Heart left ventricle (tissue), 16 donors: ENCODE measurements at regions not wholly inside any gene's neighbourhood (a gene's known extent, or its start where the extent isn't known, plus 50 kb on each side); places are given as distances from the start of the nearest gene placed in this dataset.

Experiments used
- ATAC-seq, 4 donors: fragments of 200-7000 bp; cut with Tn5 transposase; one replicate each; pipeline ENCODE4 v1.9.1; 2020 to 2022; ENCODE audit warnings: moderate library complexity in 4 of 4, mild to moderate bottlenecking in 3 of 4, moderate number of reproducible peaks in 1 of 4
- DNase-seq, 5 donors: peaks; one replicate each; pipeline ENCODE4 v3.0.0-alpha.2; 2020
- H3K27ac ChIP-seq, 12 donors: fragments of 200-600 bp; sonication (generic) in 4 of 12; one replicate each; pipeline versions ENCODE4 v1.5.0 to v1.8.0; 2016 to 2022; ENCODE audit warnings: mild to moderate bottlenecking in 2 of 12
- H3K27me3 ChIP-seq, 9 donors: fragments of 200-600 bp; sonication (generic) in 2 of 9; one replicate each; pipeline versions ENCODE4 v1.5.1 to v1.8.0; 2016 to 2022; ENCODE audit warnings: mild to moderate bottlenecking in 3 of 9
- H3K36me3 ChIP-seq, 9 donors: fragments of 200-600 bp; sonication (generic) in 2 of 9; one replicate each; pipeline versions ENCODE4 v1.5.0 to v1.8.0; 2018 to 2022; ENCODE audit warnings: mild to moderate bottlenecking in 2 of 9
- H3K4me1 ChIP-seq, 12 donors: fragments of 200-600 bp; sonication (generic) in 4 of 12; one replicate each; pipeline versions ENCODE4 v1.5.0 to v1.8.0; 2016 to 2022; ENCODE audit warnings: mild to moderate bottlenecking in 3 of 12
- H3K4me3 ChIP-seq, 12 donors: fragments of 200-600 bp; sonication (generic) in 4 of 12; one replicate each; pipeline versions ENCODE4 v1.5.0 to v1.8.0; 2017 to 2022; ENCODE audit warnings: mild to moderate bottlenecking in 9 of 12, moderate library complexity in 4 of 12
- H3K9me3 ChIP-seq, 12 donors: fragments of 200-600 bp; sonication (generic) in 4 of 12; one replicate each; pipeline versions ENCODE4 v1.5.0 to v1.8.0; 2016 to 2022; ENCODE audit warnings: mild to moderate bottlenecking in 1 of 12
- CTCF ChIP-seq, 12 donors: fragments of 200-600 bp; sonication (generic) in 4 of 12; IDR thresholded peaks; one replicate each; pipeline versions ENCODE4 v1.5.0 to v1.8.0; 2018 to 2022; ENCODE audit warnings: antibody characterized with exemption in 12 of 12, mild to moderate bottlenecking in 5 of 12
- POLR2A ChIP-seq, 2 donors: fragments of 450-650 bp; IDR thresholded peaks; one replicate each; pipeline ENCODE4 v1.6.1; 2017; ENCODE audit warnings: antibody characterized with exemption in 2 of 2, mild to moderate bottlenecking in 2 of 2, moderate library complexity in 2 of 2
- WGBS, 4 donors: extraction: QIAGEN DNeasy Blood & Tissue Kit in 2 of 4; methylation state at CpG; one replicate each; pipeline versions ENCODE4 v1.1.5 to v1.1.7; 2013 to 2018; 5-methylcytosine and 5-hydroxymethylcytosine counted together
- intact Hi-C, 10 donors: fragments of 100-400 bp; cut with DNase I; formaldehyde crosslinking; loops; one replicate each; pipeline versions ENCODE4 v1.11.1 to v1.14.2; 2022
- donor health status: ischemic (EF 13 %, LVEDD 7.1; RV severe dilation, severe dysfunction).
- donor health status: healthy with polysubstance abuse.
- donor health status: DM: no; HTN: yes; CAD: no.
- donor health status: DM: no; HTN: no; CAD: no.
- donor health status: ischemic (EF 25% LVEDD 6.9; RV normal size, moderate dysfunction).
- donor health status: ischemic (EF 25% LVEDD 5.7; RV mildly dilated, moderate dysfunction).
- donor health status: healthy.
- donor health status: DM: yes; HTN: yes; CAD: no.
- donor health status: ischemic (EF 35%, LVEDD 5.7; RV mildly dilated, moderate dysfunction).
- donor health status: nonischemic (EF 11% LVEDD 7.7; RV severe dilation, severe dysfunction).
- donor health status: DM: yes; HTN: yes; CAD: no.
- donor health status: PGD.
- donor health status: ischemic (EF 29% LVEDD 5.4; RV normal size, mild dysfunction).
- donor health status: nonischemic (EF 23%, LVEDD 6.1; RV moderate dilation, normal function).

- no peak for TF ChIP-seq CTCF (IDR thresholded peaks at IDR 0.05)
- TF ChIP-seq POLR2A (IDR thresholded peaks at IDR 0.05) = no peak
- H3K4me1 ChIP-seq = peaks cover 0 to 9% (median 0%) of the 10 kb centered on the region in 12 donors
- H3K27me3 ChIP-seq = peaks cover 0 to 5% (median 0%) of the 10 kb centered on the region in 9 donors
- ATAC-seq (peak in 1 of 4 donors; percentile 54), DNase-seq (no peak)
- no peaks in the 10 kb centered on the region for H3K9me3 ChIP-seq
- WGBS, 4 donors = 32 to 53% (median 40%) methylated on average over 6 of the region's 6 CpGs
- intact Hi-C loops = no loop called here
- H3K27ac ChIP-seq = no peak overlapping the region
- no peaks in the 10 kb centered on the region for H3K36me3 ChIP-seq
- H3K4me3 ChIP-seq = no peak overlapping the region
These were observed 280.1 kb downstream of the TCF7L2 start for GRCh38 chr10:113230011-113230610.

DNA sequence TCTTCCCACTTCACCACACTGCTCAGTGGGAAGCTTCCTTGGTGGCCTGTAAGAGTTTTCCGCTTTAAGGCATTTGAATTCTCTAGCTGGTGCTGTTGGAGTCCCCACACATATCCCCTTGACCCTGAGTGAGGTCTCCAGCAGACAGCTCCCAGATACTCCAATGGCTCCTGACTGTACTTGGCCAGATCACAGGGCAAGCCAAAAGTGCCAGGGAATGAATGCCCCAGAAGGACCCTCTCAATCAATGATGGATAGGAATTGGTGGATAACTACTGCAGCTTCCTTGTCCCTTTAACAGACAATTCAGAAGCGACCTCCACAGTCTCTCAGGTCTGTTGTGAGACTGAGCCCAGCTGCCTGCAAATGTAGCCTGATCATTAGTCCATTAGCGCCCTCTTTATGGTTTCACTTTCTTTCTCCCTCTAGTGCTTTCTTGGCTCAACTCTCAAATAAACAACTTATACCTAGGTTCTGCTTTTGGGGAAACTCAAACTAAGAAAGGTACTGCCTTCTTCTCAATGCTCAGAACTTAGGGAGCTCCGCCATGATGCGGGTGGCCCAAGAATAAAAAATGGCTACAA is 283.0 kb downstream of the TCF7L2 start:
- Histone ChIP-seq H3K27me3 (peaks cover 0 to 5% (median 0%) of the 10 kb centered on the region in 9 donors), H3K9me3 (no peaks in the 10 kb centered on the region), H3K4me3 (no peak overlapping the region), H3K4me1 (peaks cover 0 to 7% (median 0%) of the 10 kb centered on the region in 12 donors), H3K36me3 (no peaks in the 10 kb centered on the region), H3K27ac (no peak overlapping the region)
- no peak for ATAC-seq
- intact Hi-C loops = no loop called here
- TF ChIP-seq POLR2A (IDR thresholded peaks at IDR 0.05) (no peak), CTCF (IDR thresholded peaks at IDR 0.05) (no peak)
- WGBS, 4 donors = 83 to 92% (median 89%) methylated on average over 5 of the region's 5 CpGs
- no peak for DNase-seq

DNA sequence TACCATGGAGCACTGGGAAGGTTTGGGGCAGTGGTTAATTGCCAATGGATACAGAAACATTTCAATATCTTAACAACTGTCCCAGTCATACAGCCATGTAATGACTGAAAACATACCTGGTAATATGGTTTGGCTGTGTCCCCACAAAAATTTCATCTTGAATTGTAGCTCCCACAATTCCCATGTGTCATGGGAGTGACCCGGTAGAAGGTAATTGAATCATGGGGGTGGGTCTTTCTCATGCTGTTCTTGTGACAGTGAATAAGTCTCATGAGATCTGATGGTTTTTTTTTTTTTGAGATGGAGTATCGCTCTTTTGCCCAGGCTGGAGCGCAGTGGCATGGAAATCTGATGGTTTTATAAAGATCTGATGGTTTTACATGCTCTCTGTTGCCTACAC is 284.4 kb downstream of the TCF7L2 start:
- H3K36me3 ChIP-seq = no peaks in the 10 kb centered on the region
- intact Hi-C loops = no loop called here
- peaks cover 0 to 2% (median 0%) of the 10 kb centered on the region in 9 donors for H3K27me3 ChIP-seq
- DNase-seq (no peak), ATAC-seq (no peak)
- H3K9me3 ChIP-seq = no peaks in the 10 kb centered on the region
- H3K27ac ChIP-seq = no peak overlapping the region
- no peak overlapping the region for H3K4me3 ChIP-seq
- WGBS, 4 donors = 90 to 100% (median 94%) methylated on average over 3 of the region's 3 CpGs
- peaks cover 0 to 7% (median 0%) of the 10 kb centered on the region in 12 donors for H3K4me1 ChIP-seq
- TF ChIP-seq CTCF (IDR thresholded peaks at IDR 0.05) (no peak), POLR2A (IDR thresholded peaks at IDR 0.05) (no peak)

GRCh38 chr10:113235508-113235907 is 285.5 kb downstream of the TCF7L2 start:
- peak in 1 of 4 donors; percentile 70 for ATAC-seq
- DNase-seq = peak in 2 of 5 donors; percentile 15 to 37
- intact Hi-C loops = no loop called here

More at GRCh38 chr10:113235508-113235907, 285.5 kb downstream of the TCF7L2 start:
- Histone ChIP-seq H3K27ac (no peak overlapping the region), H3K27me3 (peaks cover 0 to 2% (median 0%) of the 10 kb centered on the region in 9 donors), H3K36me3 (no peaks in the 10 kb centered on the region), H3K4me3 (no peak overlapping the region), H3K9me3 (no peaks in the 10 kb centered on the region), H3K4me1 (peaks cover 0 to 7% (median 0%) of the 10 kb centered on the region in 12 donors)
- 81 to 94% (median 93%) methylated on average over 3 to 4 of the region's 4 CpGs for WGBS, 4 donors
- TF ChIP-seq POLR2A (IDR thresholded peaks at IDR 0.05) = no peak
- TF ChIP-seq CTCF (IDR thresholded peaks at IDR 0.05) = no peak
